T-helper 17 cell (primary cell): ENCODE measurements at regions not wholly inside any gene's neighbourhood (a gene's known extent, or its start where the extent isn't known, plus 50 kb on each side); places are given as distances from the start of the nearest gene placed in this dataset.

ENCODE experiments used
- ATAC-seq: fragments of 150-1000 bp; cut with Tn5 transposase; 2 replicates; pipeline ENCODE4 v1.10.0; 2021; ENCODE audit warnings: mild to moderate bottlenecking, moderate library complexity
- DNase-seq, 3 donors: peaks; one replicate each; pipeline versions ENCODE4 v3.0.0 to v3.0.0-alpha.2; 2020 to 2021
- H3K9me3 ChIP-seq: one replicate; pipeline ENCODE4 v1.7.0; 2013; ENCODE audit warnings: low read length, mild to moderate bottlenecking; ENCODE audit not compliant: control insufficient read depth, poor library complexity, severe bottlenecking
- H3K27ac Mint-ChIP-seq: one replicate; pipeline ENCODE4 v1.8.0; 2022; ENCODE audit warnings: mild to moderate bottlenecking, moderate library complexity, mixed read lengths
- H3K27me3 Mint-ChIP-seq: one replicate; pipeline ENCODE4 v1.8.0; 2022; ENCODE audit warnings: mixed read lengths
- H3K36me3 Mint-ChIP-seq: one replicate; pipeline ENCODE4 v1.8.0; 2022; ENCODE audit warnings: low read depth, mixed read lengths
- H3K4me1 Mint-ChIP-seq: one replicate; pipeline ENCODE4 v1.8.0; 2022; ENCODE audit warnings: mild to moderate bottlenecking, mixed read lengths
- H3K4me3 Mint-ChIP-seq: one replicate; pipeline ENCODE4 v1.8.0; 2022; ENCODE audit warnings: mild to moderate bottlenecking, moderate library complexity, mixed read lengths

GRCh38 chr5:162377895-162378294, 310.3 kb downstream of the GABRG2 start:
- Mint-ChIP-seq H3K4me3 (no peak overlapping the region), H3K36me3 (no peaks in the 10 kb centered on the region), H3K4me1 (no peaks in the 10 kb centered on the region), H3K27me3 (no peaks in the 10 kb centered on the region), H3K27ac (no peak overlapping the region)
- DNase-seq (no peak), ATAC-seq (no peak)
- no peaks in the 10 kb centered on the region for H3K9me3 ChIP-seq

- H3K9me3 ChIP-seq: no peaks in the 10 kb centered on the region
- Mint-ChIP-seq H3K27ac (no peak overlapping the region), H3K4me1 (no peaks in the 10 kb centered on the region), H3K36me3 (no peaks in the 10 kb centered on the region), H3K27me3 (no peaks in the 10 kb centered on the region), H3K4me3 (no peak overlapping the region)
- no peak for DNase-seq
- ATAC-seq: no peak
Observed at GRCh38 chr5:162382839-162383238, 315.3 kb downstream of the GABRG2 start.

GRCh38 chr5:162384225-162384624, 316.7 kb downstream of the GABRG2 start:
- H3K4me1 Mint-ChIP-seq: no peaks in the 10 kb centered on the region
- no peak for DNase-seq
- ATAC-seq: no peak
- no peaks in the 10 kb centered on the region for H3K36me3 Mint-ChIP-seq
- no peak overlapping the region for H3K27ac Mint-ChIP-seq
- no peaks in the 10 kb centered on the region for H3K27me3 Mint-ChIP-seq
- H3K4me3 Mint-ChIP-seq: no peak overlapping the region
- no peaks in the 10 kb centered on the region for H3K9me3 ChIP-seq

- H3K4me1 Mint-ChIP-seq: no peaks in the 10 kb centered on the region
- no peaks in the 10 kb centered on the region for H3K27me3 Mint-ChIP-seq
- DNase-seq (no peak), ATAC-seq (no peak)
- no peak overlapping the region for H3K27ac Mint-ChIP-seq
- no peak overlapping the region for H3K4me3 Mint-ChIP-seq
- H3K36me3 Mint-ChIP-seq: no peaks in the 10 kb centered on the region
- H3K9me3 ChIP-seq: peaks cover 4% of the 10 kb centered on the region
Observed at GRCh38 chr5:162391833-162392232, 324.3 kb downstream of the GABRG2 start.

- no peaks in the 10 kb centered on the region for H3K36me3 Mint-ChIP-seq
- H3K4me1 Mint-ChIP-seq: no peaks in the 10 kb centered on the region
- no peak overlapping the region for H3K27ac Mint-ChIP-seq
- DNase-seq (no peak), ATAC-seq (no peak)
- no peak overlapping the region for H3K4me3 Mint-ChIP-seq
- H3K27me3 Mint-ChIP-seq: no peaks in the 10 kb centered on the region
- peaks cover 4% of the 10 kb centered on the region for H3K9me3 ChIP-seq
Observed at GRCh38 chr5:162392336-162392735, 324.8 kb downstream of the GABRG2 start.

GRCh38 chr5:162393534-162393933, 326.0 kb downstream of the GABRG2 start:
- H3K27ac Mint-ChIP-seq: no peak overlapping the region

GRCh38 chr5:162407614-162408013, 340.0 kb downstream of the GABRG2 start:
- Mint-ChIP-seq H3K4me3 (no peak overlapping the region), H3K27ac (no peak overlapping the region), H3K27me3 (no peaks in the 10 kb centered on the region), H3K4me1 (no peaks in the 10 kb centered on the region), H3K36me3 (no peaks in the 10 kb centered on the region)
- ATAC-seq (no peak), DNase-seq (no peak)
- H3K9me3 ChIP-seq: no peaks in the 10 kb centered on the region

More at GRCh38 chr5:162393534-162393933, 326.0 kb downstream of the GABRG2 start:
- Mint-ChIP-seq H3K27me3 (no peaks in the 10 kb centered on the region), H3K36me3 (no peaks in the 10 kb centered on the region), H3K4me3 (no peak overlapping the region), H3K4me1 (no peaks in the 10 kb centered on the region)
- no peak for ATAC-seq
- H3K9me3 ChIP-seq: peaks cover 4% of the 10 kb centered on the region
- DNase-seq: no peak

GRCh38 chr5:162410365-162410764, 342.8 kb downstream of the GABRG2 start:
- H3K36me3 Mint-ChIP-seq: no peaks in the 10 kb centered on the region
- ATAC-seq (no peak), DNase-seq (no peak)
- H3K27me3 Mint-ChIP-seq: no peaks in the 10 kb centered on the region
- no peak overlapping the region for H3K4me3 Mint-ChIP-seq
- no peaks in the 10 kb centered on the region for H3K4me1 Mint-ChIP-seq
- no peaks in the 10 kb centered on the region for H3K9me3 ChIP-seq
- H3K27ac Mint-ChIP-seq: no peak overlapping the region

GRCh38 chr5:162429142-162429541, 361.6 kb downstream of the GABRG2 start:
- Mint-ChIP-seq H3K27me3 (no peaks in the 10 kb centered on the region), H3K4me1 (no peaks in the 10 kb centered on the region), H3K4me3 (no peak overlapping the region), H3K27ac (no peak overlapping the region), H3K36me3 (no peaks in the 10 kb centered on the region)
- DNase-seq (no peak), ATAC-seq (no peak)
- no peaks in the 10 kb centered on the region for H3K9me3 ChIP-seq

- H3K4me1 Mint-ChIP-seq: no peaks in the 10 kb centered on the region
- no peak overlapping the region for H3K27ac Mint-ChIP-seq
- H3K9me3 ChIP-seq: no peaks in the 10 kb centered on the region
- H3K27me3 Mint-ChIP-seq: no peaks in the 10 kb centered on the region
- H3K4me3 Mint-ChIP-seq: no peak overlapping the region
- no peaks in the 10 kb centered on the region for H3K36me3 Mint-ChIP-seq
- DNase-seq: no peak
- ATAC-seq: no peak
Observed at GRCh38 chr5:162434281-162434680, 366.7 kb downstream of the GABRG2 start.

- Mint-ChIP-seq H3K36me3 (no peaks in the 10 kb centered on the region), H3K4me3 (no peak overlapping the region), H3K4me1 (no peaks in the 10 kb centered on the region), H3K27me3 (no peaks in the 10 kb centered on the region), H3K27ac (no peak overlapping the region)
- no peaks in the 10 kb centered on the region for H3K9me3 ChIP-seq
- no peak for ATAC-seq
- DNase-seq: no peak
Observed at GRCh38 chr5:162436055-162436454, 368.5 kb downstream of the GABRG2 start.

GRCh38 chr5:162444129-162444762, 376.7 kb downstream of the GABRG2 start:
- Mint-ChIP-seq H3K36me3 (no peaks in the 10 kb centered on the region), H3K4me1 (no peaks in the 10 kb centered on the region), H3K4me3 (no peak overlapping the region), H3K27ac (no peak overlapping the region), H3K27me3 (no peaks in the 10 kb centered on the region)
- ATAC-seq: no peak
- H3K9me3 ChIP-seq: no peaks in the 10 kb centered on the region
- no peak for DNase-seq

- no peaks in the 10 kb centered on the region for H3K9me3 ChIP-seq
- DNase-seq (no peak), ATAC-seq (no peak)
- Mint-ChIP-seq H3K4me1 (no peaks in the 10 kb centered on the region), H3K4me3 (no peak overlapping the region), H3K27me3 (no peaks in the 10 kb centered on the region), H3K36me3 (no peaks in the 10 kb centered on the region), H3K27ac (no peak overlapping the region)
Observed at GRCh38 chr5:162456086-162456485, 388.5 kb downstream of the GABRG2 start.

- no peak for DNase-seq
- H3K9me3 ChIP-seq: no peaks in the 10 kb centered on the region
- H3K36me3 Mint-ChIP-seq: no peaks in the 10 kb centered on the region
- no peak for ATAC-seq
- no peak overlapping the region for H3K27ac Mint-ChIP-seq
- H3K4me3 Mint-ChIP-seq: no peak overlapping the region
- H3K27me3 Mint-ChIP-seq: no peaks in the 10 kb centered on the region
- H3K4me1 Mint-ChIP-seq: no peaks in the 10 kb centered on the region
Observed at GRCh38 chr5:162466011-162466410, 398.4 kb downstream of the GABRG2 start.
